Glutamatergic neuron (in vitro differentiated cells): ENCODE measurements at regions not wholly inside any gene's neighbourhood (a gene's known extent, or its start where the extent isn't known, plus 50 kb on each side); places are given as distances from the start of the nearest gene placed in this dataset.
A peak's percentile ranks its signal among the peaks of the same experiment; 100 is the strongest.
"Not testable (repeated sequence)": the region's sequence is repeated elsewhere in the genome, so short reads cannot be mapped to it uniquely, and the experiment has no call there.

Source experiments
- DNase-seq: peaks from one replicate; pipeline ENCODE4 v3.0.0; 2022
- H3K27ac Mint-ChIP-seq: one replicate; pipeline ENCODE4 v1.8.0; 2020; ENCODE audit warnings: mild to moderate bottlenecking, mixed read lengths, inconsistent platforms; ENCODE audit not compliant: unreplicated experiment
- H3K27me3 Mint-ChIP-seq: one replicate; pipeline ENCODE4 v1.8.0; 2020; ENCODE audit warnings: mild to moderate bottlenecking, moderate library complexity, mixed read lengths, inconsistent platforms; ENCODE audit not compliant: unreplicated experiment
- H3K36me3 Mint-ChIP-seq: one replicate; pipeline ENCODE4 v1.8.0; 2020; ENCODE audit warnings: mild to moderate bottlenecking, mixed read lengths, inconsistent platforms; ENCODE audit not compliant: unreplicated experiment
- H3K4me1 Mint-ChIP-seq: one replicate; pipeline ENCODE4 v1.8.0; 2020; ENCODE audit warnings: mild to moderate bottlenecking, low read depth, mixed read lengths, inconsistent platforms; ENCODE audit not compliant: unreplicated experiment
- H3K4me3 Mint-ChIP-seq: one replicate; pipeline ENCODE4 v1.8.0; 2020; ENCODE audit warnings: mild to moderate bottlenecking, mixed read lengths, inconsistent platforms; ENCODE audit not compliant: unreplicated experiment
- H3K9me3 Mint-ChIP-seq: one replicate; pipeline ENCODE4 v1.8.0; 2020; ENCODE audit warnings: mild to moderate bottlenecking, moderate library complexity, mixed read lengths, inconsistent platforms; ENCODE audit not compliant: unreplicated experiment
- TF ChIP-seq, protein P1 (sequence below): fragments of 200-600 bp; sonication (generic); IDR thresholded peaks from one replicate; pipeline ENCODE4 v1.5.0; 2021; ENCODE audit not compliant: partially characterized antibody, unreplicated experiment

DNA sequence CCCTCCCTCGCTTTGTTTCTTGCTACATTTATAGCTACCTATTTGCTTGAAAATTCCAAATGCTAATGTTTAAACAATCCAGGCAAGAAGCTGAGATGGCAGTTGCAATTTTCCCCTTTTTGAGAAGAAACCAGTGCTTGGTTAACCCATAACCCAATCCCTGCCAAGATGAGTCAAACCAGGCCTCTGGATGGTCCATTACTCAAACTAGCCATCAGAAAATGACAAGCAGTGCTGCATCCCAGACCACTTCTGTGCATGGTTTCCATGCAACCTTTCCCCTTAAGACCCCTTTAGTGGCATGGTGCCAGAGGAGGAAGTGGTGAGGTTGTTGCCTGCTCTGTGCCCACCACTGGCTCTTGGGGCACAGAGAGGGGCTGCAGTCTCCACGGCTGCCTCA is 131.2 kb upstream of the RMP24 start:
- no peak overlapping the region for H3K27ac Mint-ChIP-seq
- H3K27me3 Mint-ChIP-seq, result peaks cover 2% of the 10 kb centered on the region
- peaks cover 16% of the 10 kb centered on the region for H3K36me3 Mint-ChIP-seq
- no peak overlapping the region for H3K4me3 Mint-ChIP-seq
- no peak for DNase-seq
- TF ChIP-seq, protein P1, sequence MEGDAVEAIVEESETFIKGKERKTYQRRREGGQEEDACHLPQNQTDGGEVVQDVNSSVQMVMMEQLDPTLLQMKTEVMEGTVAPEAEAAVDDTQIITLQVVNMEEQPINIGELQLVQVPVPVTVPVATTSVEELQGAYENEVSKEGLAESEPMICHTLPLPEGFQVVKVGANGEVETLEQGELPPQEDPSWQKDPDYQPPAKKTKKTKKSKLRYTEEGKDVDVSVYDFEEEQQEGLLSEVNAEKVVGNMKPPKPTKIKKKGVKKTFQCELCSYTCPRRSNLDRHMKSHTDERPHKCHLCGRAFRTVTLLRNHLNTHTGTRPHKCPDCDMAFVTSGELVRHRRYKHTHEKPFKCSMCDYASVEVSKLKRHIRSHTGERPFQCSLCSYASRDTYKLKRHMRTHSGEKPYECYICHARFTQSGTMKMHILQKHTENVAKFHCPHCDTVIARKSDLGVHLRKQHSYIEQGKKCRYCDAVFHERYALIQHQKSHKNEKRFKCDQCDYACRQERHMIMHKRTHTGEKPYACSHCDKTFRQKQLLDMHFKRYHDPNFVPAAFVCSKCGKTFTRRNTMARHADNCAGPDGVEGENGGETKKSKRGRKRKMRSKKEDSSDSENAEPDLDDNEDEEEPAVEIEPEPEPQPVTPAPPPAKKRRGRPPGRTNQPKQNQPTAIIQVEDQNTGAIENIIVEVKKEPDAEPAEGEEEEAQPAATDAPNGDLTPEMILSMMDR, result no peak
- no peaks in the 10 kb centered on the region for H3K4me1 Mint-ChIP-seq
- H3K9me3 Mint-ChIP-seq, result peaks cover 9% of the 10 kb centered on the region

DNA sequence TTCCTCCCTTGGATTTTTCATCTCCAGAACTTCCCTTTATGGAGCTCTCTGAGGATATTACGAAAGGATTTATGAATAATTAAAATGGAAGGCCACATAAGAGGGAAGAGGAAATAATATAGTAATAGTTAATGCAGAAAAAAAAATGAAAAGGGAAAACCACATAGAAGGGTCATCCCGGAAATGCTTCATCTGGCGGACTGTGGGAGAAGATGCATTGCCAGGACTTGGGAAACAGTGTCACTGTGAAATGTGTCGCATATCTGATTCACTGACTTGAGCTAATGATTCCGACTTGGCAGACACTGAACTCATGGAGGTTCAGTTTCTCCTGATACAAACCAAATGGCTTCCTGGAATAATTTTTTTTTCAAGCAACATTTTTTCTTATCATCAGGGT is 129.9 kb upstream of the RMP24 start:
- DNase-seq, result no peak
- peaks cover 2% of the 10 kb centered on the region for H3K27me3 Mint-ChIP-seq
- no peak overlapping the region for H3K4me3 Mint-ChIP-seq
- H3K27ac Mint-ChIP-seq, result no peak overlapping the region
- H3K4me1 Mint-ChIP-seq, result no peaks in the 10 kb centered on the region
- peaks cover 16% of the 10 kb centered on the region for H3K36me3 Mint-ChIP-seq
- TF ChIP-seq, protein P1, result no peak
- H3K9me3 Mint-ChIP-seq, result peaks cover 9% of the 10 kb centered on the region

DNA sequence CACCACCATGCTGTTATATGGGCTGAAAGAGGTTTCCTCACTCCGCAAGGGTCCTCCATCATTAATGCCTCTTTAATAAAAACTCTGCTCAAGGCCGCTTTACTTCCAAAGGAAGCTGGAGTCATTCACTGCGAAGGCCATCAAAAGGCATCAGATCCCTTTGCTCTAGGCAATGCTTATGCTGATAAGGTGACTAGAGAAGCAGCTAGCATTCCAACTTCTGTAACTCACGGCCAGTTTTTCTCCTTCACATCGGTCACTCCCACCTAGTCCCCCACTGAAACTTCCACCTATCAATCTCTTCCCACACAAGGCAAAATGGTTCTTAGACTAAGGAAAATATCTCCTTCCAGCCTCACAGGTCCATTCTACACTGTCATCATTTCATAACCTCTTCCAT is 124.2 kb upstream of the RMP24 start:
- H3K27ac Mint-ChIP-seq, H3K4me3 Mint-ChIP-seq, H3K27me3 Mint-ChIP-seq, H3K9me3 Mint-ChIP-seq, DNase-seq, H3K36me3 Mint-ChIP-seq: not testable (repeated sequence)
- peaks cover 11% of the 10 kb centered on the region for H3K4me1 Mint-ChIP-seq

DNA sequence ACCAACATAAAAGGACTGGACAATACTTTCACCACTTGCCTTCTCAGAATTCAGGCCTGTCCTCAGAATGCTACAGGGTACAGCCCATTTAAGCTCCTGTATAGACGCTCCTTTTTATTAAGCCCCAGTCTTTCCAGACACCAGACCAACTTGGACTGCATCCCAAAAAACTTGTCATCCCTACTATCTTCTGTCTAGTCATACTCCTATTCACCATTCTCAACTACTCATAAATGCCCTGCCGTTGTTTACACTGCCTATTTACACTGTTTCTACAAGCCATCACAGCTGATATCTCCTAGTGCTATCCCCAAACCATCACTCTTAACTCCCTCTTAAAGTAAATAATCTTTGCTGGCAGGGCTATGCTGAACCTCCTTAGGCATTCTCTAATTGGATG is 123.2 kb upstream of the RMP24 start:
- H3K27ac Mint-ChIP-seq, DNase-seq, H3K4me3 Mint-ChIP-seq, H3K36me3 Mint-ChIP-seq, H3K27me3 Mint-ChIP-seq, H3K9me3 Mint-ChIP-seq: not testable (repeated sequence)
- peaks cover 11% of the 10 kb centered on the region for H3K4me1 Mint-ChIP-seq

DNA sequence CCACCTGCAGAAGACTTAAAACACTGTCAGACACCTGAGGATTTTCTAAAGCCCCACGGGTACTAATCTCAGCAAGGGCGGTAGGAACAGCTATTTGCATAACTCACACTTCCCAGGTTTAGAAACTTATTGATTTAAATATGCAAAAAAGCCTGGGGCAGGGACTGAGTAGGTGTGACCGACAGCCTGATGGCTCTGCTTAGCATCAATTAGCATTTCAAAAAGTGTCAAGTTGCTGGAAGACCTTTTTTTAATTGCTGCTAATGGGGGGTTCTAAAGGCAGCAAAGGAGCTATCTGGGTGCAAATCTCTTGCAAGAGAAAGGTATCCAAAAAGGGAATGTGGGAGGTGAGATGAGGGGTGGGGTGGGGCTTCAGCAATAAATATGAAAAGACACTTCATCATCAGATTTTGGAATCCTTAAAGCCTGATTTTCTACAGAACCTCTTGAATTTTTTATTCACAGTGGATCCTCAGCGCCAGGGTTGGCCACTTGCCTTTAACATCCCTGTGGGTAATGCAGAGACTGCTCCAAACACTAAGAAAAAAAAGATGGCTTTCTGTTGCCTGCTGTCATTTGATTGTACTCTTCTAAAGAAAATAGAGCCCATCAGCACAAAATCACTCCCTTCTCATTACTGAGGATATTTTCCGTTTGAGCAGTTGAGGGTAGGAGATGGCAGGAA is 121.1 kb upstream of the RMP24 start:
- H3K27ac Mint-ChIP-seq, result peak overlapping the region; percentile 14
- H3K4me3 Mint-ChIP-seq, result no peak overlapping the region
- peaks cover 3% of the 10 kb centered on the region for H3K9me3 Mint-ChIP-seq
- DNase-seq, result no peak
- H3K36me3 Mint-ChIP-seq, result peaks cover 9% of the 10 kb centered on the region
- no peaks in the 10 kb centered on the region for H3K27me3 Mint-ChIP-seq
- TF ChIP-seq, protein P1, result no peak
- H3K4me1 Mint-ChIP-seq, result peaks cover 11% of the 10 kb centered on the region

DNA sequence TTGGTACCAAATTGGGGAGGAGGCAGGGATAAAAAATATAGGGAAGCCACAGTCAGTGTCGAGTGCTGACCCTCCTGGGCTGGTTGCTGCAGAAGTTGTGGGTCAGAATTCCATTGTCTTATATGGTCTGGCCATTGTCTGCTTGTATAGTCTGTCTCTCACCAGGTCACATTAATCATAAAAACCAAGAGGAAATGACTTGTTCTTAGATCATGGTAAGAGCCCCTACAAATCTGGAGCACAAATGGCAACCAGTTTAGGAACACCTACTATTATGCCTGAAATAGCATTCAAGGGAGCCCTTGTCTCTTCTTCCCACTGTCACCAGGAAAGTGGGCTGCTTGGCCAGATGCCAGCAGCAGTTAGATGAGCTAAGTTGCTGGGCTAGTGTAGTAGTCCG is 119.7 kb upstream of the RMP24 start:
- Mint-ChIP-seq H3K27ac (no peak overlapping the region), H3K4me3 (no peak overlapping the region), H3K9me3 (peaks cover 4% of the 10 kb centered on the region), H3K4me1 (peaks cover 11% of the 10 kb centered on the region), H3K27me3 (no peaks in the 10 kb centered on the region), H3K36me3 (peaks cover 12% of the 10 kb centered on the region)
- DNase-seq, result no peak
- TF ChIP-seq, protein P1, result no peak
